GM06990 (cell line): ENCODE measurements at regions not wholly inside any gene's neighbourhood (a gene's known extent, or its start where the extent isn't known, plus 50 kb on each side); places are given as distances from the start of the nearest gene placed in this dataset.

Experiments used
- DNase-seq: peaks from one replicate; pipeline ENCODE4 v3.0.0-alpha.2; 2011; ENCODE audit not compliant: insufficient read length; ENCODE audit errors: extremely low read depth
- H3K27me3 ChIP-seq: replicated peaks from 2 replicates; pipeline ENCODE4 v1.6.0; 2011; ENCODE audit warnings: low read length; ENCODE audit not compliant: control insufficient read depth, insufficient read depth
- H3K36me3 ChIP-seq: 2 replicates; pipeline ENCODE4 v1.5.1; 2011; ENCODE audit warnings: low read length; ENCODE audit not compliant: control insufficient read depth, insufficient read depth
- H3K4me3 ChIP-seq: replicated peaks from 2 replicates; pipeline ENCODE4 v1.5.1; 2011; ENCODE audit warnings: low read depth, mild to moderate bottlenecking, control low read depth, low read length
- TF ChIP-seq, protein P1 (sequence below): IDR thresholded peaks from 2 replicates; pipeline ENCODE4 v1.5.1; 2011; ENCODE audit warnings: low read length, control low read depth, mild to moderate bottlenecking, inconsistent platforms; ENCODE audit not compliant: insufficient read depth, poor library complexity, severe bottlenecking

DNA sequence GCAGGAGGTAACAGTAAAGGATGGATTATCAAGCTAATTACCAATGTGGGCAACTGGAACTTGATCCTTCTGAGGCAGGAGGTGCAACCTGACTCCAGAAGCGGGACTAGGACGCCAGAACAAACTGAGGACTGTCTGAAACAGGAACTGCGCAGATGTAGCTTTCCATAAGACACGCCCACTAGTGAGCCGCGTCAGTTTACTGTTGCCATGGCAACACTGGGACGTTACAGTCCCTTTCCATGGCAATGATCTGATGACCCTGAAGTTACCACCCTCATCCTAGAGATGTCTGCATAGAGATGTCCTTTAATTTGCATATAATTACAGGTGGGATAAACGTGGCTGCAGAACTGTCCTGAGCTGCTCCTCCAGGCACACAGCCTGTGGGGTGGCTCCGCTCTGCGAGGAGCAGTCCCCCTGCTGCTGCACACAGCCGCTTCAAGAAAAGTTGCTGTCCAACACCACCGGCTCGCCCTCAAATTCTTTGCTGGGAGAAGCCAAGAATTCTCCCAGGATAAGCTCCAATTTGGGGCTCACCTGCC is 816.6 kb downstream of the UQCRFS1 start:
- no peak overlapping the region for H3K4me3 ChIP-seq
- no peaks in the 10 kb centered on the region for H3K36me3 ChIP-seq
- H3K27me3 ChIP-seq, result no peaks in the 10 kb centered on the region
- DNase-seq, result no peak
- TF ChIP-seq, protein P1, sequence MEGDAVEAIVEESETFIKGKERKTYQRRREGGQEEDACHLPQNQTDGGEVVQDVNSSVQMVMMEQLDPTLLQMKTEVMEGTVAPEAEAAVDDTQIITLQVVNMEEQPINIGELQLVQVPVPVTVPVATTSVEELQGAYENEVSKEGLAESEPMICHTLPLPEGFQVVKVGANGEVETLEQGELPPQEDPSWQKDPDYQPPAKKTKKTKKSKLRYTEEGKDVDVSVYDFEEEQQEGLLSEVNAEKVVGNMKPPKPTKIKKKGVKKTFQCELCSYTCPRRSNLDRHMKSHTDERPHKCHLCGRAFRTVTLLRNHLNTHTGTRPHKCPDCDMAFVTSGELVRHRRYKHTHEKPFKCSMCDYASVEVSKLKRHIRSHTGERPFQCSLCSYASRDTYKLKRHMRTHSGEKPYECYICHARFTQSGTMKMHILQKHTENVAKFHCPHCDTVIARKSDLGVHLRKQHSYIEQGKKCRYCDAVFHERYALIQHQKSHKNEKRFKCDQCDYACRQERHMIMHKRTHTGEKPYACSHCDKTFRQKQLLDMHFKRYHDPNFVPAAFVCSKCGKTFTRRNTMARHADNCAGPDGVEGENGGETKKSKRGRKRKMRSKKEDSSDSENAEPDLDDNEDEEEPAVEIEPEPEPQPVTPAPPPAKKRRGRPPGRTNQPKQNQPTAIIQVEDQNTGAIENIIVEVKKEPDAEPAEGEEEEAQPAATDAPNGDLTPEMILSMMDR, result no peak

DNA sequence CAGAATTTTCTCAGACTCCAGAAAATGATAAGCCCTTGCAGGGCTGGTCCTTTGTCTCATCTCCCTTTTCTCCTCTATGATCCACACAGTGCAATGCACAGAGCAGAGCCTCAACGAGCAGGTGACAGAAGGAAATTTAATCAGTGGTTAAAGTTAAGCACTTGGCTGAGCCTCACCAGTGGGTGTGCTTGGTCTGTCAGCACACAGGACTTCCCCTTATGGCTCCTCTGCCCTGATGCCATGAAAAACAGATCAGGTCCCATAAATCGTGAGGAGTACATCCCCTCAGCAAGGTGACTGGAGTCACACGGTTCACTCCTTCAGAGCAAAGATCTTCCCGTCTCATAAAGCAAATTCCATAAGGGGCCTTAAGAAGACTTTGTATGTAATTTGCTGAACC is 818.2 kb downstream of the UQCRFS1 start:
- no peaks in the 10 kb centered on the region for H3K36me3 ChIP-seq
- TF ChIP-seq, protein P1, result no peak
- H3K4me3 ChIP-seq, result no peak overlapping the region
- DNase-seq, result no peak
- H3K27me3 ChIP-seq, result no peaks in the 10 kb centered on the region

DNA sequence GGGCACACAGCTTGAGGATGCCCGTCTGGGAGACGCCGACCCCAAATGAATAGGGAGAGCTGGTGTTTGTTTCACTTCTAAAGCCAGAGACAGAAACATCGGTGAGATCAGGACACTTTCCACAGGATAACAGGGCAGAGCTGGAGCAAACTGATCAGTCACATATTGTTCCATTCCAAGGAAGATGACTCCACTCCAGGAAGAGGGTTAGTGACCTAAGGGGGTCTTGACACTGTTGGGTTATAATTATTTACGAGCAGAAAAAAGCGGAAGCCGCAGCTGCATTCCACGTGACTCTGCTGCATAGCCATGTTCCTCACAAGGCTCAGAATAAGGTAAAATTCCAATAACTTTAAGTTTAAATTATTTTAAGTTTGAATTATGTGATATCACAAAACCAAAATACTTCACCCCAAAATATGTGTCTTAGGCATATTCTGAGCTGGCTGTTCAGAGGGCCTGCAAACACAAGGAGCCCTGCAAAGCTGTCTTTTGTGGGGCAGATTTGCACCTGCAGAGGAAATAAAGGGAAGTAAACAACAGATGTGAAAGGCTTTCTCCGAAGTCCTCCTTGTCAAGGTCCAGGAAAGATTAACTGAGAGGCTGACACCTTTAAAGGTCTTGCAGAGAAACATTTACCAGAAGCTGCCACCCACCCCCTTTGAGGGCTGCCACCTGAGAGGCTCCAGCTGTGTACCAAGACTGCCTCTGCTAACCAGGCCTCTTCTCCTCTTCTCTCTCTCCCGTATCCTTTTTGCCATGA is 819.2 kb downstream of the UQCRFS1 start:
- Histone ChIP-seq H3K4me3 (no peak overlapping the region), H3K27me3 (no peaks in the 10 kb centered on the region), H3K36me3 (no peaks in the 10 kb centered on the region)
- no peak for DNase-seq
- TF ChIP-seq, protein P1, result no peak

DNA sequence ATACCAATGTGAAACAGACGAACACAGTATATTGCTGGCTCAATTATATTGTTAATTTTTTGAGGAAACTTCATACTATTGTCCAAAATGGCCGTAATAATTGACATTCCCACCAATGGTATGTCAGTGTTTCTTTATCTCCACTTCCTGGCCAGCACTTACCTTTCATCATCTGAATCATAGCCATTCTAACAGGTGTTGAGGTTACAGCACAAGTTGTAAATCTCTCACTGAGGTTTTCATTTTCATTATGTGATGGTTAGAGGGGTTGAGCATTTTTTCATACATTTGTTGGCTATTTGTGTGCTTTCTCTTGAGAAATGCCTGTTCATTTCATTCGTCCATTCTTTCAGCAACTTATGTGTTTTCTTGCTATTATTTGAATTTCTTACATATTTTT is 824.0 kb downstream of the UQCRFS1 start:
- TF ChIP-seq, protein P1, result no peak
- DNase-seq, result no peak
- H3K36me3 ChIP-seq, result no peaks in the 10 kb centered on the region
- H3K4me3 ChIP-seq, result no peak overlapping the region
- no peaks in the 10 kb centered on the region for H3K27me3 ChIP-seq

DNA sequence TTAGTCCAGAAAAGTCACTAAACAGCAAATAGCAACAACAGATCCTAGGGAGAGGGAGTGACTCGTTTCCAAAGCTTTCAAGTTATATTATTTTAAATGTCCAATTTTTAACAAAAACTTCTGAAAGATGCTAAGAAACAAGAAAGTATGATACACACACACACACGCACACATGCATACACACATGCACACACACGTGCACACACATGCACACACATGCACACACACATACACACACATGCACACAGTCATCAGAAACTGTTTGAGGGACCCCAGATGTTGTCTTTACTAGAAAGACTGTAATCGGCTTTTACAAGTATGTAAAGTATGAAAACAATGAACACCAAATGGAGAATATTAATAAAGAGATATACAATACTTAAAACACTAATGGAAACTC is 825.4 kb downstream of the UQCRFS1 start:
- Histone ChIP-seq H3K36me3 (no peaks in the 10 kb centered on the region), H3K27me3 (no peaks in the 10 kb centered on the region), H3K4me3 (no peak overlapping the region)
- TF ChIP-seq, protein P1, result no peak
- DNase-seq, result no peak

DNA sequence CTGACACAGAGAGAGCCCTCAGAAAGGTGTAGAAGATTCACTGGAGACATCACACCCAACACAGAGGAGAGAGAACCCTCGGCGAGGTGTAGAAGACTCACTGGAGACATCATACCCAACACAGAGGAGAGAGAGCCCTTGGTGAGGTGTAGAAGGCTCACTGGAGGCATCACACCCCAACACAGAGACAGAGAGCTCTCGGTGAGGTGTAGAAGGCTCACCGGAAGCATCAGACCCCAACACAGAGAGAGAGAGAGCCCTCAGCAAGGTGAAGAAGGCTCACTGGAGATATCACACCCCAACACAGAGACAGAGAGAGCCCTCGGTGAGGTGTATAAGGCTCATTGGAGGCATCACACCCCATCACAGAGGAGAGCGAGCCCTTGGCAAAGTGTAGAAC is 826.5 kb downstream of the UQCRFS1 start:
- DNase-seq, result no peak
- no peaks in the 10 kb centered on the region for H3K27me3 ChIP-seq
- TF ChIP-seq, protein P1, result no peak
- H3K4me3 ChIP-seq, result no peak overlapping the region
- no peaks in the 10 kb centered on the region for H3K36me3 ChIP-seq
